ENCODE measurements at regions not wholly inside any gene's neighbourhood (a gene's known extent, or its start where the extent isn't known, plus 50 kb on each side); places are given as distances from the start of the nearest gene placed in this dataset.

GRCh38 chr7:85950418-85950817, 693.3 kb upstream of the GRM3 start:
- no peak for TF ChIP-seq CTCF (conservative IDR thresholded peaks at IDR 0.05)
- Mint-ChIP-seq H3K27ac (ENCODE audit: unreplicated experiment) (no peak overlapping the region), H3K36me3 (ENCODE audit: low read depth) (peaks cover 3% of the 10 kb centered on the region), H3K9me3 (peaks cover 7% of the 10 kb centered on the region), H3K4me1 (no peaks in the 10 kb centered on the region), H3K27me3 (ENCODE audit: low read depth) (no peaks in the 10 kb centered on the region), H3K4me3 (no peak overlapping the region)
- no peak for DNase-seq (ENCODE audit: low read depth, low spot score)

GRCh38 chr7:85947767-85948166, 695.9 kb upstream of the GRM3 start:
- Mint-ChIP-seq H3K27me3 (ENCODE audit: low read depth) (no peaks in the 10 kb centered on the region), H3K4me1 (no peaks in the 10 kb centered on the region), H3K9me3 (peaks cover 7% of the 10 kb centered on the region), H3K27ac (ENCODE audit: unreplicated experiment) (no peak overlapping the region), H3K4me3 (no peak overlapping the region), H3K36me3 (ENCODE audit: low read depth) (peaks cover 3% of the 10 kb centered on the region)
- no peak for DNase-seq (ENCODE audit: low read depth, low spot score)
- TF ChIP-seq CTCF (conservative IDR thresholded peaks at IDR 0.05) = no peak

GRCh38 chr7:85940798-85941197, 702.9 kb upstream of the GRM3 start:
- H3K27ac Mint-ChIP-seq (ENCODE audit: unreplicated experiment) = peak overlapping the region; percentile 31
- peaks cover 4% of the 10 kb centered on the region for H3K4me1 Mint-ChIP-seq
- no peaks in the 10 kb centered on the region for H3K27me3 Mint-ChIP-seq (ENCODE audit: low read depth)
- no peak for DNase-seq (ENCODE audit: low read depth, low spot score)
- H3K36me3 Mint-ChIP-seq (ENCODE audit: low read depth) = no peaks in the 10 kb centered on the region
- H3K9me3 Mint-ChIP-seq = peaks cover 2% of the 10 kb centered on the region
- no peak for TF ChIP-seq CTCF (conservative IDR thresholded peaks at IDR 0.05)
- no peak overlapping the region for H3K4me3 Mint-ChIP-seq

- peaks cover 19% of the 10 kb centered on the region for H3K9me3 Mint-ChIP-seq
- H3K4me1 Mint-ChIP-seq = no peaks in the 10 kb centered on the region
- no peak overlapping the region for H3K4me3 Mint-ChIP-seq
- H3K27ac Mint-ChIP-seq (ENCODE audit: unreplicated experiment) = no peak overlapping the region
- no peak for TF ChIP-seq CTCF (conservative IDR thresholded peaks at IDR 0.05)
- H3K36me3 Mint-ChIP-seq (ENCODE audit: low read depth) = no peaks in the 10 kb centered on the region
- no peaks in the 10 kb centered on the region for H3K27me3 Mint-ChIP-seq (ENCODE audit: low read depth)
- DNase-seq (ENCODE audit: low read depth, low spot score) = no peak
These were observed 711.8 kb upstream of the GRM3 start for GRCh38 chr7:85931919-85932318.

- Mint-ChIP-seq H3K4me3 (no peak overlapping the region), H3K27me3 (ENCODE audit: low read depth) (no peaks in the 10 kb centered on the region), H3K4me1 (peaks cover 3% of the 10 kb centered on the region), H3K36me3 (ENCODE audit: low read depth) (no peaks in the 10 kb centered on the region), H3K9me3 (peaks cover 10% of the 10 kb centered on the region), H3K27ac (ENCODE audit: unreplicated experiment) (no peak overlapping the region)
- no peak for TF ChIP-seq CTCF (conservative IDR thresholded peaks at IDR 0.05)
- DNase-seq (ENCODE audit: low read depth, low spot score) = no peak
These were observed 715.2 kb upstream of the GRM3 start for GRCh38 chr7:85928500-85928899.

- Mint-ChIP-seq H3K4me3 (no peak overlapping the region), H3K27me3 (ENCODE audit: low read depth) (no peaks in the 10 kb centered on the region)
These were observed 716.5 kb upstream of the GRM3 start for GRCh38 chr7:85927226-85927625.

More at GRCh38 chr7:85927226-85927625, 716.5 kb upstream of the GRM3 start:
- no peak for DNase-seq (ENCODE audit: low read depth, low spot score)
- TF ChIP-seq CTCF (conservative IDR thresholded peaks at IDR 0.05) = no peak
- no peak overlapping the region for H3K27ac Mint-ChIP-seq (ENCODE audit: unreplicated experiment)
- peaks cover 3% of the 10 kb centered on the region for H3K4me1 Mint-ChIP-seq
- peaks cover 9% of the 10 kb centered on the region for H3K9me3 Mint-ChIP-seq
- no peaks in the 10 kb centered on the region for H3K36me3 Mint-ChIP-seq (ENCODE audit: low read depth)

Measured in neural crest cell (in vitro differentiated cells).